ENCODE measurements at regions not wholly inside any gene's neighbourhood (a gene's known extent, or its start where the extent isn't known, plus 50 kb on each side); places are given as distances from the start of the nearest gene placed in this dataset.

DNA sequence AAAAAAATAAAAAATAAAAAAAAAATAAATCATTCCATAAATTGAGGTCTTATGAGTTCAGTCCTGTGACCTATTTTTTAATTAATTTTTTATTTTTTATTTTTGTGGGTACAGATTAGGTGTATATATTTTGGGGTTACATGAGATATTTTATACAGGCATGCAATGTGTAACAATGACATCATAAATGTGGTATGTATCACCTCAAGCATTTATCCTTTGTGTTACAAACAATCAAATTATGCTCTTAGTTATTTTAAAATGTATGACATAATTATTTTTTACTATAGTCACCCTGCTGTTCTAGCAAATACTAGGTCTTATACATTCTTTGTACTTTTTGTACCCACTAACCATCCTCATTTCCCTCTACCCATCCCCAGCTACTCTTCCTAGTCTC lies 537.9 kb downstream of the HINT1 start:
- Mint-ChIP-seq H3K27ac (no peak overlapping the region), H3K36me3 (no peaks in the 10 kb centered on the region), H3K4me1 (no peaks in the 10 kb centered on the region), H3K9me3 (peaks cover 14% of the 10 kb centered on the region), H3K27me3 (ENCODE audit: insufficient read depth, low read depth) (no peaks in the 10 kb centered on the region), H3K4me3 (no peak overlapping the region)
- H3K4me2 ChIP-seq: no peak overlapping the region
- H3K27me3 ChIP-seq: no peaks in the 10 kb centered on the region
- no peaks in the 10 kb centered on the region for H3K79me2 ChIP-seq (ENCODE audit: low read depth)
- no peak overlapping the region for H3K9ac ChIP-seq
- no peak overlapping the region for H3K4me3 ChIP-seq
- DNase-seq (ENCODE audit: low spot score): no peak
- peaks cover 4% of the 10 kb centered on the region for H3K9me3 ChIP-seq (ENCODE audit: low read depth)
- H2AFZ ChIP-seq (replicated peaks): no peak overlapping the region
- H3K27ac ChIP-seq: no peak overlapping the region
- no peaks in the 10 kb centered on the region for H3K36me3 ChIP-seq
- H3F3A ChIP-seq (ENCODE audit: low read depth): no peaks in the 10 kb centered on the region
- H3K4me1 ChIP-seq: no peaks in the 10 kb centered on the region
- no peak for TF ChIP-seq EZH2 (IDR thresholded peaks at IDR 0.05)
- no peak for TF ChIP-seq EZH2phosphoT487 (IDR thresholded peaks at IDR 0.05)
- TF ChIP-seq CTCF (IDR thresholded peaks at IDR 0.05): no peak
- no peaks in the 10 kb centered on the region for H4K20me1 ChIP-seq (ENCODE audit: low read depth)

DNA sequence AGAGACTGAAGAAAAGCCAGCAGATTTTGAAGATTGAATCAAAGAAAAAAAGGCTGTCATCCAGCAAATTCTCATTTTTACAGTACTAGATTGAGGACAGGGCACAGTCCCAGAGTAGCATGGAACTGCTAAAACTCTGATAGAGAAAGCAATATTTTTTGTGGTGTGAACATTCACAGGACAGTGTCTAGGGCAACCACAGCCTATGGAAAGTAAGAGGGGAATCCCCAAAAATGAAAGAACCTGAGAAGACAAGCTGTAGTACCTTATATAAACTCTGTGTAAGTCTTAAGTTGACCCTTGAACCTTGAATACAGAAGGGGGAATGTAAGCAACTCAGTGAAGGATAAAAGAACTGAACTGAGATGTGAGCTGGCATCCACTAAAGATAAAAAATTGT lies 540.3 kb downstream of the HINT1 start:
- H3K9me3 Mint-ChIP-seq: peaks cover 14% of the 10 kb centered on the region
- Histone ChIP-seq H3K27me3 (no peaks in the 10 kb centered on the region), H3K36me3 (no peaks in the 10 kb centered on the region), H2AFZ (replicated peaks) (no peak overlapping the region), H3K4me3 (no peak overlapping the region), H3K79me2 (ENCODE audit: low read depth) (no peaks in the 10 kb centered on the region), H4K20me1 (ENCODE audit: low read depth) (no peaks in the 10 kb centered on the region), H3K4me2 (no peak overlapping the region), H3K9ac (no peak overlapping the region), H3K4me1 (no peaks in the 10 kb centered on the region), H3K27ac (no peak overlapping the region), H3K9me3 (ENCODE audit: low read depth) (no peaks in the 10 kb centered on the region), H3F3A (ENCODE audit: low read depth) (no peaks in the 10 kb centered on the region)
- H3K36me3 Mint-ChIP-seq: no peaks in the 10 kb centered on the region
- DNase-seq (ENCODE audit: low spot score): no peak
- TF ChIP-seq EZH2 (IDR thresholded peaks at IDR 0.05) (no peak), CTCF (IDR thresholded peaks at IDR 0.05) (no peak), EZH2phosphoT487 (IDR thresholded peaks at IDR 0.05) (no peak)
- H3K4me3 Mint-ChIP-seq: no peak overlapping the region
- no peaks in the 10 kb centered on the region for H3K4me1 Mint-ChIP-seq
- H3K27ac Mint-ChIP-seq: no peak overlapping the region
- H3K27me3 Mint-ChIP-seq (ENCODE audit: insufficient read depth, low read depth): no peaks in the 10 kb centered on the region

- Histone ChIP-seq H2AFZ (replicated peaks) (no peak overlapping the region), H3K79me2 (ENCODE audit: low read depth) (no peaks in the 10 kb centered on the region), H3K4me2 (no peak overlapping the region), H3K4me1 (no peaks in the 10 kb centered on the region), H3K9ac (no peak overlapping the region), H3K27ac (no peak overlapping the region), H3K4me3 (no peak overlapping the region), H3F3A (ENCODE audit: low read depth) (no peaks in the 10 kb centered on the region), H3K9me3 (ENCODE audit: low read depth) (no peaks in the 10 kb centered on the region), H3K36me3 (no peaks in the 10 kb centered on the region), H3K27me3 (no peaks in the 10 kb centered on the region), H4K20me1 (ENCODE audit: low read depth) (no peaks in the 10 kb centered on the region)
- Mint-ChIP-seq H3K4me1 (no peaks in the 10 kb centered on the region), H3K27me3 (ENCODE audit: insufficient read depth, low read depth) (no peaks in the 10 kb centered on the region), H3K9me3 (peaks cover 3% of the 10 kb centered on the region), H3K4me3 (no peak overlapping the region), H3K27ac (no peak overlapping the region), H3K36me3 (no peaks in the 10 kb centered on the region)
- no peak for DNase-seq (ENCODE audit: low spot score)
- TF ChIP-seq EZH2phosphoT487 (IDR thresholded peaks at IDR 0.05): no peak
- no peak for TF ChIP-seq EZH2 (IDR thresholded peaks at IDR 0.05)
- TF ChIP-seq CTCF (IDR thresholded peaks at IDR 0.05): no peak
Measured at GRCh38 chr5:130616161-130616560, 548.9 kb downstream of the HINT1 start.

Measured in neural progenitor cell (in vitro differentiated cells).